GM19455 (cell line): ENCODE measurements at regions not wholly inside any gene's neighbourhood (a gene's known extent, or its start where the extent isn't known, plus 50 kb on each side); places are given as distances from the start of the nearest gene placed in this dataset.
"Not testable (repeated sequence)": the region's sequence is repeated elsewhere in the genome, so short reads cannot be mapped to it uniquely, and the experiment has no call there.

ENCODE experiments used
- ATAC-seq: cut with Tn5 transposase; IDR thresholded peaks from one replicate; pipeline ENCODE4 v1.9.1; 2021; ENCODE audit not compliant: unreplicated experiment

DNA sequence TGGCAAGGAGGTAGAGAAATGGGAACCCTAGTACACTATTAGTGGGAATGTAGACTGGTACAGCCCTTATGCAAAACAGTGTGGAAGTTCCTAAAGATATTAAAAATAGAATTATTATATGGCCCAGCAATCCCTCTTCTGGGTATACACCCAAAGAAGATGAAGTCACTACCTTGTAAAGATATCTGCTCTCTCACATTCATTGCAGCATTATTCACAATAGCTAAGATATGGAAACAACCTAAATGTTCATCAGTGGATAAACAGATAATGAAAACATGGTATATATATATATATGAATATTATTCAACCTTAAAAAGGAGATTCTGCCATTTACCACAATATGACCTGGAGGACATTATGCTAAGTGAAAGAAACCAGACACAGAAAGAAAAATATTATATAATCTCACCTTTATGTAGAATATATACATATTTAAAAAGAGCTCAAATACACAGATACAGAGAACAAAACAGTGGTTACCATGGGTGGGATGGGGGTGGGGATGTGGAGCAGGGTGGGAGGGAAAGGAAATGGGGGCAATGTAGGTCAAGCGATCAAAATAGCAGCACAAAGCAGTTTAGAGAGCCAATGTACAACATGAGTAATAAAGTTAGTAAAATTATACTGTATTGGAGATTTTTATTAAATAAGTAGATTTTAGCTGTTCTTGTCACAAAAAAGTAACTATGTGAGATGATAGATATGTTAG, 138.6 kb downstream of the SPRY1 start:
- ATAC-seq = no peak

GRCh38 chr4:123536225-123536624, 139.6 kb downstream of the SPRY1 start:
- no peak for ATAC-seq

GRCh38 chr4:123537906-123538402, 141.4 kb downstream of the SPRY1 start:
- not testable (repeated sequence) for ATAC-seq

DNA sequence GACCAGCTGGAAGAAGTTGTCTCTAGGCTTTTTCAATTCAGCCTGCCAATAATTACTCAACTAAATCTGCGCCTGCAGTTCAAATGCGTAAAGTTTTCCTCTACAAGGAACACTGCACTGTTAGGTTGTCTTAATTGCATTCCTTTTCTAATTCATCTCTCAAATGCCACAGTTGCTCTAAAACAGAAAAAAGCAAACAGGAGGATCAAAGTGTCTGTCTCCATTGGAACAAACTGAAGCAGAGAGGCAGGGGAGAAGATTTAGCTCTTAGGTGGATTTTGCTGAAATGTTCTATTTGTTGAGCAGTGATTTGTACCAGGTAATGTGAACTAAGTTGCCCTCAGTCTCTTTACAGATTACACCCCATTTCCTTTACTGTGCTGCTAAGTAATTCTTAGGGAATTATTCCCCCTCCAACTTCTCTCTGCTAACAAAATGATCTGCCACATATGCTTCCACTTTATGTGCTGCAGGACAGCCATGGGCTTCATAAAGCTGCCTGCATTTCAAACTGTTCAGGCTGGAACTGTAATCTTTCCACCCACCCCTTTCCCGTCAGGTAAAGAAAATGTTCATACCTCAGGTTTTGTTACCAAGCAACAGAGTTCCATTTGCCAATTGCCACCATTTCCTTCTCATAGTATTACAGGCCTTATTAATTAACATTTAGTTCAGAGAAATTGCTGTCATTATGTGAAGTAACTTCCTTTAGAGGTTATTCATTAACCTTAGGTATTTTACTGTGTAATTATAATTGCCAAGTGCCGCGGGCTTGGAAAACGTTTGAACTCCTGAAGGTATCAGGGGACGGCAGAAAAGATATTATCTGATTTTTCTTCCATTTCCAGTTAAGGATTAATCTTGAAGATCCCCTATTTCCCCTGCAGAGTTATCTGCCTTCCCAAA, 149.3 kb downstream of the SPRY1 start:
- ATAC-seq = no peak

GRCh38 chr4:123546573-123547060, 150.0 kb downstream of the SPRY1 start:
- ATAC-seq = no peak

DNA sequence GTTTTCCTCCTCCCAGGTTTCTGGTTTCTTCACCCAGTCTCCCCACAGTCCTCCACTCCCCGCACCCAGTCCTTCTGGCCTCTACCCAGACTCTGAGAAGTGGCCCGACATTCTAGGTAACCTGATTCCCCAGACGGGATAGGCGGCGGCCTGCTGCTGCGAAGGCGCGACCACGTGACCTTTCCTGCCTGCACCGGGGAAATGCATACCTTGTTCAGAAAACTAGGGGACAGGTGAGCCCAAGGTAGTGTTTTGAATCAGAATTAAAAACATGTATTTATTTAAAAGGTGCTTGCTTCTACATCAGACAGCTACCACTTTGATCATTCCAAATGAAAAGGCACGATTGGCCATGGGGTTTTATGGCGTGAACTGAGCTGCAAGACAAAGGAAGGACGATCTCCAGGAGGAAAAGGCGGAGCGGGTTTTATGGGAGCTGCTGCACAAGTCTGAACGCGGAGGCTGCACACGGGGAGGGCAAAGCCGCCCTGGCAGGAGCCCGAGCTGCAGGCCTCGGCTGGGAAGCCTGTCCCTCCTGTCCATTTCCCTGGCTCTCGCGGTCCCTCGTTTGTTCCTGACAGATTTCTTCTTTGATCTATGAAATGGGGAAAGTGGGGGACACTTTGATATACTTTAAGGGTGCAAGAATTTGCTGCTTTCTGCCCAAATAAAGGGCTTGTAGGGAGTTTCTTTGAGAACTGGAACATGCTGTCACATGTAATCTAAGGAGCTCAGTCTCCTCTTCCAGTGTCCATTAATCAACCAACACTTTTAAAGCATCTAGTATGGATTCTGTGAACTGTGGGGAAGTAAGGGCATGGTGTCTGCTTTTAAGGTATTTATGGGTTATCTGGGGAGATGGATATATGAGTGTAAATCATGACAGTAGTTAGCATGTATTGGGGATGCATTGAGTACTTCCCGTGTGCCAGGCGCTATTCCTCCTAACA, 150.9 kb downstream of the SPRY1 start:
- ATAC-seq = no peak

DNA sequence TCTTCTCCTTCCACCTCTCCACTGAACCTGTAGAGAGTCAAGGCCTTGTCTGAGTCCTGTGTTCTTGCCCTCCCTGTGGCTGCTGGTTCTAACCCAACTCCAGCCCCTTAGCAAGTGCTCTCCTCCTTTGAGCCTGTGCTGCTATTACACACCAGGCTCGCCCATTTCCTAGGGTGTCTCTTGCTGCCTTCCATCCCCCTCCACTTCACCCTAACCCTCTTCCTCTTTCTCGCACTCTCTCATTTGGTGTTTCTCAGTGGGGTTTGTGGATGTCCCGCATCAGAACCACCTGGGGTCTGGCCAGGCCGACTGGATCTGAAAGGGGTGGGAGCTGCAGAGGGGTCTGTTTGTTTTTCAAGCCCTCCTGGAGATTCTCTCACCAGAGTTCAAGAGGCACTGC, 156.7 kb downstream of the SPRY1 start:
- ATAC-seq = no peak

- ATAC-seq = no peak
Observed at GRCh38 chr4:123553733-123554637, 157.4 kb downstream of the SPRY1 start.

DNA sequence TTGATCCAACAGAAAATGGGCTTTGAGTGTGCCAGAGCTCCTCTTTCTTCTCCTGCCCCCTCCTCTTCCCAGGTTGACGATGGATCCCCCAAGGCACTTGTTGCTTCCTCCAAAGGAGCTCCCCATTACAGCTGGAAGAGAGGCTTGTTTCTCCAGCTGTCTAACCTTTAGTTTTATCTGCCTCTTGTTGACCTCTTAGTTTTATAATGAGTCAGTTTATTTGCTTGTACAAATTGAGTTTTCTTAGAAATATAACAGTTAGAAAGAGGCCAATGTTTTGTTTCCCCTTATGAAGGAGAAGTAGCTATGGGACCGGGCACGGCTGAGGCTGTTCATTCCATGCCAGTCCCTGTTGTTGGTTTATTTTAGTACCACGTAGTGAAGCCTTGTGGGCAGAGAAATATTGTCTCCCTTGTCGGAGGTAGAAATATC, 158.2 kb downstream of the SPRY1 start:
- no peak for ATAC-seq

GRCh38 chr4:123555233-123555806, 158.7 kb downstream of the SPRY1 start:
- no peak for ATAC-seq

DNA sequence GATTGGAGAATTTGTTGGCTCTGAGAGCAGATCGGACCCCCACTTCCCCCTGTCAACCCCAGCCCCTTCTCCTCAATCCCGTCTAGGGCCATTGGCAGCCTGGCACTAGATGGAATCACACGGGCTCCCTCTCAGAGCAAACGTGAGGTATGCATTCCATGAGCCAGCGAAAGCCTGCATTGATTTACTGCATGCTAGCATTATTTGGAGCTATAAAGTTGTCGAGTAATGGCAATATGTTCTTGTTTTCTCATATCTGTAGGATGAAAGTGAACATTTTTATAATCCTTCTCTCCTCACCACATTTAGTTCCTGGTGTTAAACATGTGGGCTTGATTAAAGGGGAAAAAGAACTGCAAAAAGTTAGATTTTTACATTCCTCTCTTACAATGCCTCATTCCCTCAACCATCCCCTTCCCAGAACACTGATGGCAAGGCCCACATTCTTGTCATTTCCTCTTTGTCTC, 159.2 kb downstream of the SPRY1 start:
- no peak for ATAC-seq

DNA sequence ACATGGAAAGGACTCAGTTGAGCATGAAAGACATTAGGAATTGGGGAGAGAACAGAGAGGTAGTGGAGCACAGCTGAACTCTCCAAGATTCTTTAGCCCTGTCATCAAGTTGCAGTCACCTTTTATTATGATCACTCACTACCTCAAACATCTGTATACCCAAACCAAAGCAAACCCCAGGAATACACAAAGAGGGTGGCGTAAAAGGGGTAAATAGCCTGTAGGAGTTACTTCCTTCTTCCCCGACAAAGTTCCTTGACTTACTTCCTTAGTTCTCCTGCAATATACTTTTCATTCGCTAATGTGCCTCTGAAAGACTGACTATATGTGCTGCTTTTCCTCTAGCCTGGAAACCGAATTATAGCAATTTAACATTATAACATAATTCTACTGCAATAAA, 159.9 kb downstream of the SPRY1 start:
- no peak for ATAC-seq

- no peak for ATAC-seq
Observed at GRCh38 chr4:123557857-123558536, 161.4 kb downstream of the SPRY1 start.

DNA sequence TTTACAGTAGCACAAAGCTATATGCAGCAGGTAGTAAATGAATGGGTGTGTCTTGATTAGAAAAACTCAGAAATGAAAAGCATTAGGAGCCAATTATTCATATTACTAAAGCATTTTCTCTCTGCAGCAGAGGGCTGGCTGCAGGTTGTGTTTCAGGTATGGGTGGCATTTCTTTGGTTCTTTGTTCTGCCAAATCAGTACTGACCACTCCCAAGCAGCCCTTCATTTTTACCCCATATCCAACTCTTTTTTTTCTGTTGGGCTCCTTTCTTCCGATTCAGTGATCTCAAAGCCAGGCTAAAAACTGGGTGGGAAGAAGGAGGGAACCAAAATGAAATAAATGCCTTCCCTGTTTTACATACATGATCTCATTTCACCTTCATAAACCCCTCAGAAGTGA, 162.3 kb downstream of the SPRY1 start:
- ATAC-seq = no peak

DNA sequence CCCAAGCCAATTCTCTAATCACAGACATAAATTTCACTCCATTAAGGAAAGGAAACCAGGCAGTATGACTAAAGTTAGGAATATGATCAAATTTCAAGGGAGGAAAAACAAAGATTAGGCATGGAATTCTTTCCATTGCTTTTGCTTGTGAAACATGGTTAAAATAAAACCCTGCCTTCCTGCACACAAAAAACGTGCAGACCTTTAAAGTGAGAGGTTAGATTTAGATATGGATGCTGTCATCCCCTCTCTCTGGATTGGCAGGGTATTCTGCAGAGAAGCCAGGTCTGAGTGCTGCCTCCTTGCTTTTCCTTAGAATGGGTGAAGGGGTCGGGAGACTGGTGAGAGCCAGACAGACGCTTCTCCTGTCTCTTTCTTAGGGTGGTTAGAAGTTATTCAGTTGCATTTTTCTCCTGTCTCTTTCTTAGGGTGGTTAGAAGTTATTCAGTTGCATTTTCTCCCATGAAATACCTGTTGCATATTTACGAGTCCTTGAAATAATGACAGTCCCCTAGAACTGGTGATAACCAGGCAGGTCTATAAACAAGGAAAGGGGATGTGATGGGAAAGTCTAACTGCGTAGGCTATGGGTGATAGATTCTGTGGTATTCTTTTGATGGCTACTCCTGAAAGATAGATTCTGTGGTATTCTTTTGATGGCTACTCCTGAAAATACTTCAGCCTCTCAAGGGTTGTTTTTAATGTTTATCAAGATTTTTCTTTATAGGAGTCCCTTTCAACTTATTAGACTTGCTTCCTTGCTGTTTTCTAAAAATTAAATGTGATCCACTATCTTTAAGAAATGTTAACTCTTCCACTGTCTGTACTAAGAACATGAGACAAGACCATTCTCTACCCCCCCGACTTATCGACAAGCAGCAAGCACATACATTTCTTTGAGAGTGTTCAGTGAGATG, 163.6 kb downstream of the SPRY1 start:
- no peak for ATAC-seq

DNA sequence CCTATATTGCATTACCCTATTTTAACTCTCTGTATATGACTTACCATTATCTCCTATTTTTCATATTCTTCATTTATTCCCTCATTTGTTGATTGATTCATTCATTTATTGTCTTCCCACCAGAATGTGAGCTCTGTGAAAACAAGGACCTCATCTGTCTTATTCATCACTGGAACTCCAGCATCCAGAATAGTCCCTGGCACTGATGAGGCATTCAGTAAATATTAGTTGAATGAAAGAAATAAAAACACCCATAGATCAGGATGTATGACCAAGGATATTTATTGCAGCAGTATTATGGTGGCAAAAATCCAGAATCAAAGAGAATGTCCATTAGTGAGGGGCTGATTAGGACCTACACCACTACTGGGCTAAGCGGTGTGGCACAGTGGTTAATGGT, 164.9 kb downstream of the SPRY1 start:
- ATAC-seq = no peak

GRCh38 chr4:123562994-123563750, 166.6 kb downstream of the SPRY1 start:
- ATAC-seq = no peak
